ENCODE measurements at regions not wholly inside any gene's neighbourhood (a gene's known extent, or its start where the extent isn't known, plus 50 kb on each side); places are given as distances from the start of the nearest gene placed in this dataset.

DNA sequence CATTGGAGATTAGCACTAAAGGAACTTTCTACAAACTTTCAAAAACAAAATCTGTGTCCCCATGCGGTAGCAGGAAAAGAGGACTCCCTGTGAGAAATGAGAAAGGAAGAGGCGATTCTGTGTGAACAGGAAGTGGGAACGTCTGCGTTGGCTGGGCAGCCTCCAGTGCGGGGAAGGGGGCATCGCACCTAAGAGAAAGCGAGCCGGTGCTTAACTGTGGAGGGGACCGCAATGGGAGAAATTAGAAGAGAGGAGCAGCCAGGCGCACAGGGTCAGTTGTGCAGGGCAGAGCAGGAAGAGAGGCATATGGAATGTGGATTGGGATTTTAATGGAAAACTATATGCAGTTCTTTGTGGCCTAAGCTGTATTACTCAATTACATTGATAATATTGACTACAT, 77.4 kb upstream of the DOCK9 start:
- TF ChIP-seq, protein P1, sequence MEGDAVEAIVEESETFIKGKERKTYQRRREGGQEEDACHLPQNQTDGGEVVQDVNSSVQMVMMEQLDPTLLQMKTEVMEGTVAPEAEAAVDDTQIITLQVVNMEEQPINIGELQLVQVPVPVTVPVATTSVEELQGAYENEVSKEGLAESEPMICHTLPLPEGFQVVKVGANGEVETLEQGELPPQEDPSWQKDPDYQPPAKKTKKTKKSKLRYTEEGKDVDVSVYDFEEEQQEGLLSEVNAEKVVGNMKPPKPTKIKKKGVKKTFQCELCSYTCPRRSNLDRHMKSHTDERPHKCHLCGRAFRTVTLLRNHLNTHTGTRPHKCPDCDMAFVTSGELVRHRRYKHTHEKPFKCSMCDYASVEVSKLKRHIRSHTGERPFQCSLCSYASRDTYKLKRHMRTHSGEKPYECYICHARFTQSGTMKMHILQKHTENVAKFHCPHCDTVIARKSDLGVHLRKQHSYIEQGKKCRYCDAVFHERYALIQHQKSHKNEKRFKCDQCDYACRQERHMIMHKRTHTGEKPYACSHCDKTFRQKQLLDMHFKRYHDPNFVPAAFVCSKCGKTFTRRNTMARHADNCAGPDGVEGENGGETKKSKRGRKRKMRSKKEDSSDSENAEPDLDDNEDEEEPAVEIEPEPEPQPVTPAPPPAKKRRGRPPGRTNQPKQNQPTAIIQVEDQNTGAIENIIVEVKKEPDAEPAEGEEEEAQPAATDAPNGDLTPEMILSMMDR (optimal IDR thresholded peaks at IDR 0.05 in 1 of 3, IDR thresholded peaks at IDR 0.05 in 1 of 3, conservative IDR thresholded peaks at IDR 0.05 in 1 of 3; ENCODE audit: extremely low read depth in 1 of 3, insufficient read depth in 2 of 3, low read length in 3 of 3) = no peak
- no peak for TF ChIP-seq EZH2 (IDR thresholded peaks at IDR 0.05; ENCODE audit: low read length)
